Frontal cortex (tissue), 3 donors: ENCODE measurements at regions not wholly inside any gene's neighbourhood (a gene's known extent, or its start where the extent isn't known, plus 50 kb on each side); places are given as distances from the start of the nearest gene placed in this dataset.
"Not testable (repeated sequence)": the region's sequence is repeated elsewhere in the genome, so short reads cannot be mapped to it uniquely, and the experiment has no call there.

ENCODE experiments used
- DNase-seq, 2 donors: peaks; one replicate each; pipeline ENCODE4 v3.0.0; 2012; ENCODE audit warnings: low spot score in 2 of 2
- FAIRE-seq: peaks from 2 replicates; lab custom pipeline; 2012; peaks lifted over from hg19 to GRCh38; lab: Jason Lieb, UNC
- donor health status: control.
- donor health status: control.
- donor health status: control.

DNA sequence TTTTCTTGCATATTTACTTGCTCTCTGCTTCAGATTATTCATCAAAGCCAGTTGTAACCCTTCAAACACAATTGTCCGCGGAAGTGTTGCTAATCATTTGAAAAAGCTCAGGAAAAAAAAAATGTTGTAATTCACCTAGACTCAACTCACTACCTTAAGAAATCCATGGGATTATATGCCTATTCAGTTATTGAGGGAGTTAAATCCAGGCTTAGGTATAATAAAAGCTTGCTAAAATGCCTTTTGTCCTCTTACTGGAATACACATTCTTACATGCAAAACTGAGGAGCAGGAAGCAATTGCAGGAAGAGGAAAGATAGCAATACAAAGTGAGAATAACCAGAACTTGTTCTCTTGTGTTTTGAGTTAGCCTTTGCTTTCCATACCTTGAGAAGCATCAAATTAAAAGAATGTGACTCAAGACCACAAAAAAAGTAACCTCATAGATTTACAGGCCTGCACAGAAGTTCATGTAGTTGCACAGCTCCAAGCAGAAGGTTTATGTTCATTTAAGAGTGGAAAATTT is 91.4 kb upstream of the FAM241A start:
- DNase-seq, result no peak
- no peak for FAIRE-seq

DNA sequence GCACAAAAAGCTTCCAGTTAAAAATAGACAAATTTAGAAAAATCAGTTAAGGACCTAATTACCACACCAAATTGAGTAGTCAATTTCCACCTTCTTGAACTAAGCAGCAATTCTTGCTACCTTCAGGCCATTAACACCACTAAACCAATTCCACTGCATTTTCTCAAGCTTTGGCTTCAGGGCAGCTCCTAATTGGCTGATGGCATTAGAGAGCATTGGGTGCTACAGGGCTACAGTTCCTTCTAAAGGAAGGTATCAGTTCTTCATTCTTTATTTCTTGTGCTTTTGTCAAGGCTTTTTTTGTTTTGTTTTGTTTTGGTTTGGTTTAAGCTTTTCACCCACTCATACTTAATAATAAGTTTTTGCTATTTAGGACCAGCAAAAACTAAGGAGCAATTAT is 90.2 kb upstream of the FAM241A start:
- no peak for DNase-seq

DNA sequence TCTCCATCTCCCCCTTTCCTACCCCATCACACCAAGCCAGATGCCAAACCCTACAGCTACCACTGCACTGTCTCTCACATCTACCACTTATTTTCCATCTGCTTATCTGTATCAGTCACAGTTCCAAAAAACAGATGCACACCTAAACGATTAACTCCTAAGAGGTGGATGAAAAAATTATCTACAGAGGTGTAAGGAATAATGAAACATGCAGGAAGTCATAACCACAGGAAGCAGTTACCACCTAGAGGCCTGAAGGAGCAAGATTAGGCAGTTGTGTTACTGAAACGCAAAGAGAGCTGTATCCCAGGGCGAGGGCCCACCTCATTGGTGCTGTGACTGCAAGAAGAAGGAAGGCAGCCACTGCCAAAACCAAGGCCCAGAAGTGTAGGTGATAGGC is 87.8 kb upstream of the FAM241A start:
- DNase-seq (no peak), FAIRE-seq (no peak)

More for the DNA sequence above, 90.2 kb upstream of the FAM241A start:
- FAIRE-seq, result no peak

DNA sequence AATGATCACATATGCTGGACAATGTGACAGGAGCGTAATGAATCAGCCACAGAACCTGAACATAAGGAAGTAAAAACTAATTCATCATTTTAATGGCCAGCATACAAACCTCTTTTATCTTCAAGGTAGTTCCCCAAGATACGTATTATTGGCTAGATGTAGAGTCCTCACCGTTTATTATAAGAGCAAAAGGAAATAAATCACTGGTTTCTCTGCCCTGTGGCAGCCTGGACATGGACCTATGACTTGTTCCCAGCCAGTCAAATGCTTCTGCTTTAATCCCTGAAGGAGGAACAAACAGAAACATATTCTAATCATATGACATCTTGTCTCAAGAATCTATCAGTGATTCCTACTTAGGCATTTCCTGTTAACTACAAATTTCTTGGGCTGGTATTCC is 86.8 kb upstream of the FAM241A start:
- DNase-seq (no peak), FAIRE-seq (no peak)

DNA sequence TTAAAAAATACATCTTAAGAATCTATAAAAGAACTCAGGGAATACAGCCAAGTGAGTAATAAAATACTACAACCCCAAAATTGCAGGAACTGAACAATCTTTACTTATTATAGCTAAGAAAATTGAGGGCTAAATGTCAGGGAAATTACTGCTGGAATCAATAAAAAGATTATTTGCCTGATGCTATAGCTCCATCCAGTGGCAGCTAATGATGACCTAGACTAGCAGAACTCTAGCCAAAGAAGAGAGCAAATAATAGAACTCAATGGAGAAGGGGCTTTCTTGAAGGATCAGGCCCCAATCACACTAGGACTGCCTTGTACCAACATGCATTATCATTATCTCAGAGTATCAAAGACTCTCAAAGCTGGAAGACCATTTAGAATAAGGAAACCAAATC is 85.0 kb upstream of the FAM241A start:
- FAIRE-seq, result no peak

DNA sequence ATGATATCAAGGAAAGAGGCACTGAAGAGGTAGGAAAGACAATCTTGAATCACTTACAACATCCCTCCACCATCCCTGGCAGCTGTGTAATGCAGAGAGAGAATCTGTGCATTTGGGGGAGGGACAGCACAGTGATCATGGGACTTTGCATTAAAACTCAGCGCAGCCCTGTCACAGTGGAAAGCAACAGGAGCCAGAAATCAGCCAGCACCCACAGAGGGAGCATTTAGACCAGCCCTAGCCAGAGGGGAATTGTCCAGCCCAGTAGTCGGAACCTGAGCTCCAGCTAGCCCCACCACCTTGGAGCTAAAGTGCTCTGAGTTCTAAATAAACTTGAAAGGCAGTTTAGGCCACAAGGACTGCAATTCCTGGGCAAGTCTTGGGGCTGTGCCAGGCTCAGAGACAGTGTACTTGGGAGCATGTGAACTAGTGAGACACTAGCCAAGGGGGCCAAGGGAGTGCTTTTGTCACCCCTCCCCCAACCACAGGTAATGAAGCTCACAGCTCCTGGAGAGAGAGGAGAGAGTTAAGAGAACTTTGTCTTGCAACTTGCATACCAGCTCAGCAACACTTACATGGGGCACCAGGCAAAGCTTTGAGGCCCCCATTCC is 83.9 kb upstream of the FAM241A start:
- DNase-seq (no peak), FAIRE-seq (no peak)

More for the DNA sequence above, 85.0 kb upstream of the FAM241A start:
- no peak for DNase-seq

DNA sequence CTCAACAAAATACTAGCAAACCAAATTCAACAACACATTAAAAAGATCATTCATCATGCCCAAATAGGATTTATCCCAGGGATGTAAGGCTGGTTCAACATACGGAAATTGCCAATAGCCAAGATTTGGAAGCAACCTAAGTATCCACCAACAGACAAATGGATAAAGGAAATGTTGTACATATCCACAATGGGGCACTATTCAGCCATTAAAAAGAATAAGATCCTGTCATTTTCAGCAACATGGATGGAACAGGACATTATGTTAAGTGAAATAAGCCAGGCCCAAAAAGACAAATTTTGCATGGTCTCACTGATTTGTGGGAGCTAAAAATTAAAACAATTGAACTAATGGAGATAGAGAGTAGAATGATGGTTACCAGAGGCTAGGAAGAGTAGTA is 82.0 kb upstream of the FAM241A start:
- no peak for DNase-seq
- no peak for FAIRE-seq

DNA sequence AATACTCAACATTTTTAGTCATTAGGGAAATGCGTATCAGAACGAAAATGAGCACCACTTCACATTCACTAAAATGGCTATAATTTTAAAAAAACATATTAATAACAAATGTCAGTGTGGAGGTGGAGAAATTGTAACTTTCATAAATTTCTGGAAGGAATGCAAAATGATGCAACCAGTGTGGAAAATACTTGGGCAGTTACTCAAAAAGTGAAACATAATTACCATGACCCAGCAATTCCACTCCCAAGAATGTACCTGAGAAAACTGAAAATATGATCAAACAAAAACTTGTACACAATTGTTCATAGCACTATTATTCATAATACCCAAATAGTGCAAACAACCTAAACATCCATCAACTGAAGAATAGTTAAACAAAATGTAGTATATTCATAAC is 76.1 kb upstream of the FAM241A start:
- DNase-seq (no peak), FAIRE-seq (no peak)

DNA sequence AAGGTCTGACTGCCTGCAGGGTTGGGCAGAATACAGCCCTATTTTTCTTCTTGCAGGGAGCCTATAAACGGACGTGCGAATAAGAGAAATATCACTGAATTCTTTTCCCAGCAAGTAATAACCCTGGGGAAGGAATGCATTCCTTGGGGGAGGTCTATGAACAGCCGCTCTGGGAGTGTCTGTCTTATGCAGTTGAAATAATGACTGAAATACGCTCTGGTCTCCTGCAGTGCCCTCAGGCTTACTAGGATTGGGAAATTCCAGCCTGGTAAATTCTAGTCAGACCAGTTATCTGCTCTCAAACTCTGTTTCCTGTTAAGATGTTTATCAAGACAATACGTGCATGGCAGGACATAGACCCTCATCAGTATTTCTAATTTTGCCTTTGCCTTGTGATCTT is 72.1 kb upstream of the FAM241A start:
- FAIRE-seq (no peak), DNase-seq (no peak)

DNA sequence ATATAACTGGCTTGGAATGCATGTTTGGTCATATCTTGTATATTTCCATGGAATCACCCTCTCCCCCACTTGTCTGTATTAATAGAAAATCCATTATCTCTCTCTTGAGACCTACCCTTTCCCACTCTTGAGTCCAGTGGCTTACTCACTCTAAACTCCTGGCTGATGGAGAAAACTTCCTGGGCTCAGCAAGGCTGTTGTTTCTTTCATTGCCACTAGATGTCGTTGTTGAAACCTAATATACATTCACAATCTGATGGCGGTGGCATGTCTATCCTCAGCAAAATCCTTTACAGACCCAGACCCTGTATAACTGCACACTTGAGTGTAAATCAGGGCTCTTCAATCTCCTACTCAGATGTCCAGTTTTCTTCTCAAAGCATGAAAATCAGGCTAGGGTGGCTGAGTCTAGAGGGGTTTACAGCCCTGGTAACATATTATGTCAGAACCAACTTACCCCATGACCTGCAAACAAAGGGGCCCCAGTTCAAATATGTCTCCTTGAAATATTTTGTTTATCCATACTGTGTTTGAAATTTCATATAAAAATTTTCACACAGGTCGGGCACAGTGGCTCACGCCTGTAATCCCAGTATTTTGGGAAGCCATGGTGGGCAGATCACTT is 70.0 kb upstream of the FAM241A start:
- DNase-seq, result no peak
- FAIRE-seq, result no peak

DNA sequence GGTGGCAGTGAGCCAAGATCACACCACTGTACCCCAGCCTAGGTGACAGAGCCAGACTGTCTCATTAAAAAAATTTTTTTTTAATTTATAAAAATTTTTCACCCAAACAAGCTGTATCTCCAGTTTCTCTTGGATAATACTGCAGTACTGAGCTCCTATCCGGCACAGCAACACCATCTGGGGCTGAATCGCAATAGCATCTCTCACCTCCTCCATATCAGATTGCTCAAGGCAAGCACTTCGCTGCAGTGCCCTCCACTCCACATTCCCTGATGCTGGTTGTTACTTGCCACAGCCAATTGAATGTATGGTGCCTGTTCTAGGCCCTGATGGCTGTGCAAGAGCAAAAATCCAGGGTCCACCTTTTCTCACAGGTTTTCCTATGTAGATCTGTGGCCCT is 69.3 kb upstream of the FAM241A start:
- DNase-seq (no peak), FAIRE-seq (no peak)

DNA sequence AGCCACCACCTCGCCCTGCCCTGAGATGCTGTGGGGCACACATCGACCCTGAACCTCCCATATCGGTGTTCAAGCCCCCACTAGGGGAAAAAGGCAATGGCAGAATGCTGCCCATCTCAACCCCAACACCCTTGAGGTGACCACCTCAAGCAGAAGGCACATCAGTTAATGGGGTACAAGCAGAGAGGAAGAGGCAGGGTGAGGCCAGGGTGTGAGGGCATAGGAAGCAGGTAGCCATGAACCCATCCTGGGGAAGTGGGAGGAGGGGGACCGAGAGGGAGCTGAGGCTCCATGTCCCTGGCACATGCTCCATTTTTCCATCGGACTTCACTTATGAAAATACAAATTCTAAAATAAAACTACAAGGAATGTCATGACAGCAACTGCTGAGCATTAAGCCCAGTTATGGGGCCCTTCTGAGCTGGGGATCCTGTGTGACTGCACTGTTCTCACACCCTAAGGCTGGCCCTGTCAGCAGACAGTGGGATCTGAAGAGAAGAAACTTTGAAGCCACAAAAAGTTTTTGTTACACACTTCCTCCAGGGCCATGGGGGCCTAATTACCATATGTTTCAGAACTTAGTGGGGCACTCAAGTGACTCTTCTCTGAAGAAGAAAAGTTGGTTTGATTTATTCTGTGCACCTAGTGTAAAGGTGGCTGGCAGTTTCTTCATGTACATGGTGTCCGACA is 68.2 kb upstream of the FAM241A start:
- DNase-seq (no peak), FAIRE-seq (no peak)

DNA sequence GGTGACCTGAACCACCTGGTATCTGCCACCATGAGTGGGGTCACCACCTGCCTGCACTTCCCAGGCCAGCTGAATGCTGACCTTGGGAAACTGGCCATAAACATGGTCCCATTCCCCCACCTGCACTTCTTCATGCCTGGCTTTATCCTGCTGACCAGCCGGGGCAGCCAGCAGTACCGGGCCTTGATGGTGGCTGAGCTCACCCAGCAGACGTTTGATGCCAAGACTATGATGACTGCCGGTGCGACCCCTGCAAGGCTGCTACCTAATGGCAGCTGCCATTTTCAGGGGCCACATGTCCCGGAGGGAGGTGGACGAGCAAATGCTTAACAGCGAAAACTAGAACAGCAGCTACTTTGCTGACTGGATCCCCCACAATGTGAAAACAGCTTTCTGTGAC is 67.5 kb upstream of the FAM241A start:
- no peak for FAIRE-seq
- no peak for DNase-seq

DNA sequence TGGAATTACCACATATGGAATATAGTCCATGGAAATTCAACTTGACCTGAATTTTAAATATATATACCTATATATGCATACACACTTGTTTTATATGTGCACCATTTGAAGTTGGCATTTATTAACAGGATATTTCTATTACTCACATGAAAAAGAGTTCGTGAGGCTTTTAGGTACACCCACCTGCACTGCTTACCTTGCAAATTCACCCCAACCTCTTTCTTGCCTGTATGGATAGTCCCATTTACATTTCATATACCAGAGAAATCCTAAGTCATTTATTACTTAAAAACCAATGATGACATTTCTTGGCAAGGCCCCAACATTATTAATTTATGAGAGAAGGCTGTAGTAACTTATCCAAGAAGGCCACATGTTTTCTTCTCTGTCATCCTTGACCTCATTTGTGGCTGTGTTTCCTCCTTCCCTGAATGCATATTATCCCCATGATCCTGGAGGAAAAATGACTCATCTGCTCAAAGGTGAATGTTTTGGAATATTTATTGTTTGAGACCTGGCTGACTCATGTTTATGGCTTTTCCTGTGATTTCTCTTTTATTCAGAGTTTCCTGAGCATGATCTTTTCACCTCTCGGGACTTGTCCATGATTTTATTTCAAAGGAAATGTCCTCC is 62.2 kb upstream of the FAM241A start:
- DNase-seq, result no peak
- no peak for FAIRE-seq

DNA sequence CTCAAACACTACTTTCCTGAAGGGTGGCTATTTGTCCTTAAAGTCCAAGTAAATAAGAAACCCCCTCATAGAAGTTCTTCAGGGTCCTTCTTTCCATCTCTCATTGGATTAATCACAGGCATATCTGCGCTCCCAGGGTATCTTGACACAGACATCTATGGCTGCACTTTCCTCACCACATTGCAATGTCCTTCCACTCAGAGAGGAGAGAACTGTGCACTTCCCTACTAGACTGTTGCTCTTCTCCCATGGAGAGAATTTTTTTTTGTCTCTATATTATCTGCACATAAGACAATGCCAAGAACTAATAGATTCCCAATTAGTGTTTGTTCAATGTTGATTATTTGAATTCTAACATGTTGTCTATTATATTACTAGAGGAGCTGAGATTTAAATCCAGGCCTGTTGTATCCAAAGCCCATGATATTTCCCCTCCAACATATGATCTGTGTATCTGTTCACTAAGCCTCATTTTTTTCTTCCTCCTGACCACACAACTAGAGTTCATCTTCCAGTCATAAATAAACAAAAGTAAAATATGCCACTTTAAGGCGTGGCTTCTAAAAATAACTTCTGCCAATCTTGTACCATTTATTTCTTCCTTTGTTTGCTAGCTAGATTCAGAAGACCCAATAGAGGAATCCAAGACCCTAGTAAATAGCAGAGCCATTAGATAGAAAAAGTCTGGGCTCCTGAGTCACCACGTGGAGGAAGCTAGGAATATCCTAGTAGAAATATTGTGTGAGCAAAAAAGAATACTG is 61.5 kb upstream of the FAM241A start:
- DNase-seq (no peak), FAIRE-seq (no peak)

DNA sequence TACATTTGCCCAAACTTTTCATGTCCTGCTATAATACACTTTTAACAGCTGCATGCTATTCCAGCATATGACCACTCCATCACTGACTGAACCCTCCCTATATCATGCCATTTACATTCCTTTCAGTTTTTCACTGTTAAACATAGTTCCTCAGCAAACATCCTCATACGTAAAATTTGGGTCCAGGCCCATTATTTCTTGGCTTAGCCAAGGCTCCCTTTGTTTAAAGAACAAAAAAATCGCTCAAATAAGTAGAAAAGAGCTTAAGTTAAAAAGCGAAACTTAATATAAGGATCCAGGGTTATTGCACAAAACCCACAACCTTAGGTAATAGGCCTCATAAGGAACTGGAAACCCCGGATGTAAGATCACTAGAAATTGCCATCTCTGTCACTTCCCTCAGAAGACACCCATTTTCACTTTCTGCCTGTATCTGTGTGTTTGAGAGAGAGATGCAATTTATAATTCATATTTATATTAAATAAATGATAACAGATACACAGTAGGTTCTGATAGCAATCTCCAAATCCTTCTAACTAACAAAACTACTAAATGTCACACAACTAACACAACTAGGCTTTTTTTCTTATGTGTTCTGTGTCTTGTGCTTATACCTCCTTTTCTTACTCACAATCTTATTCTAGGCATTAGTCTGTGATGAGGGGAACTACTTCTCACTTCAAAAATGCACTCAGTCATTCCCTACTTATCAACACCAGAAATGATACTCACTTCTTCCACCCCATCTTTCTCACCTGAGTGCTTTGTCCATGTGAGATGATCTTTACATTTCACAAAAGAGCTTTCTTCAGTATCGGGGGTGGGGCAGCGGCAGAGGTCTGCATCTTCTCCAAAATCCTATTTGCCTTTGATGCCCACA is 59.9 kb upstream of the FAM241A start:
- DNase-seq (no peak), FAIRE-seq (no peak)

DNA sequence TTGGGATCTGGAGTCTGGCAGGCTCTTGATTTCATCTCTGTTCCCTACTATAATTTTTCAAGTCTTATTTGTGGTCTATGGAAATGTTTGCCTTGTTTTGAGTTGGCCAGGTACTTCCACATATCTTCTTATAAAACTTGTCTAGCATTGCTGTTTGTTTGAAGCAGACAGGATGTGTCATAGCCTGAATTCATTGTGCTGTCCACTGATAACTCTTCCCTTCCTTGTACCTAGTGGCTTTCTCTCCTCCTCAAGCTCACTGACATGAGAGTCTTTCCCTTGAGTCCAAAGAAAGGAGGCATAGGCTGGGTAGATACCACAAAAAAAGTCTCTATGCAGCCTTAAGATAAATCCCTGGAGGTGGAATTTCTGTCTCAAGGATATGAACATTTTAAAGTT is 59.2 kb upstream of the FAM241A start:
- DNase-seq (no peak), FAIRE-seq (no peak)

DNA sequence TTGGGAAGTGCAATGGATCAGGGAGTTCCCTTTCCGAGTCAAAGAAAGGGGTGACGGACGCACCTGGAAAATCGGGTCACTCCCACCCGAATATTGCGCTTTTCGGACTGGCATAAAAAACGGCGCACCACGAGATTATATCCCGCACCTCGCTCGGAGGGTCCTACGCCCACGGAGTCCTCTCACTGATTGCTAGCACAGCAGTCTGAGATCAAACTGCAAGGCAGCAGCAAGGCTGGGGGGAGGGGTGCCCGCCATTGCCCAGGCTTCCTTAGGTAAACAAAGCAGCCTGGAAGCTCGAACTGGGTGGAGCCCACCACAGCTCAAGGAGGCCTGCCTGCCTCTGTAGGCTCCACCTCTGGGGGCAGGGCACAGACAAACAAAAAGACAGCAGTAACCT is 58.6 kb upstream of the FAM241A start:
- FAIRE-seq, DNase-seq: not testable (repeated sequence)

DNA sequence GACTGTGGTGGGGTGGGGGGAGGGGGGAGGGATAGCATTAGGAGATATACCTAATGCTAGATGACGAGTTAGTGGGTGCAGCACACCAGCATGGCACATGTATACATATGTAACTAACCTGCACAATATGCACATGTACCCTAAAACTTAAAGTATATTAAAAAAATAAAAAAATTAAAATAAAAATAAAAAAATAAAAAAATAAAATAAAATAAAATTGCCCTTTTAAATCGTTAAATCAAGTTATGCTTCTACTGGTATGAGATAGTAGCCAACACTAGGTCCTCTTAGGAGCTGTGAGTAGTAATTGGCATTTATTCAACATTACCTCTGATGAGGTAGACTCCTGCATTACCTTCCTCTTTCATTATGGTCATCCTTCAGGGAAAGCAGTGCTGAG is 52.9 kb upstream of the FAM241A start:
- FAIRE-seq, result not testable (repeated sequence)

More for the DNA sequence above, 52.9 kb upstream of the FAM241A start:
- DNase-seq, result not testable (repeated sequence)
